Liver (tissue), 3 donors: ENCODE measurements at regions not wholly inside any gene's neighbourhood (a gene's known extent, or its start where the extent isn't known, plus 50 kb on each side); places are given as distances from the start of the nearest gene placed in this dataset.

Source experiments
- CTCF ChIP-seq: fragments of 150-350 bp; IDR thresholded peaks from 2 replicates; pipeline ENCODE4 v1.5.1; 2017; ENCODE audit warnings: improper control_type of control experiment, low read depth, low read length; ENCODE audit not compliant: missing input control
- EGR1 ChIP-seq, 2 donors: IDR thresholded peaks; 2 replicates each; pipeline ENCODE4 v1.6.1; 2016 to 2018; ENCODE audit warnings: antibody characterized with exemption in 2 of 2, low read depth in 2 of 2
- FOXA1 ChIP-seq: IDR thresholded peaks from 2 replicates; pipeline ENCODE4 v1.6.1; 2016; ENCODE audit warnings: antibody characterized with exemption
- MAX ChIP-seq: IDR thresholded peaks from 2 replicates; pipeline ENCODE4 v1.6.1; 2016; ENCODE audit warnings: antibody characterized with exemption
- RAD21 ChIP-seq, 2 donors: IDR thresholded peaks; 2 replicates each; pipeline ENCODE4 v1.6.1; 2016; ENCODE audit warnings: antibody characterized with exemption in 2 of 2, mild to moderate bottlenecking in 2 of 2
- TF ChIP-seq, protein P1 (sequence below): IDR thresholded peaks from 2 replicates; pipeline ENCODE4 v1.6.1; 2016; ENCODE audit warnings: antibody characterized with exemption, mild to moderate bottlenecking
- donor health status: healthy.
- donor health status: healthy.

DNA sequence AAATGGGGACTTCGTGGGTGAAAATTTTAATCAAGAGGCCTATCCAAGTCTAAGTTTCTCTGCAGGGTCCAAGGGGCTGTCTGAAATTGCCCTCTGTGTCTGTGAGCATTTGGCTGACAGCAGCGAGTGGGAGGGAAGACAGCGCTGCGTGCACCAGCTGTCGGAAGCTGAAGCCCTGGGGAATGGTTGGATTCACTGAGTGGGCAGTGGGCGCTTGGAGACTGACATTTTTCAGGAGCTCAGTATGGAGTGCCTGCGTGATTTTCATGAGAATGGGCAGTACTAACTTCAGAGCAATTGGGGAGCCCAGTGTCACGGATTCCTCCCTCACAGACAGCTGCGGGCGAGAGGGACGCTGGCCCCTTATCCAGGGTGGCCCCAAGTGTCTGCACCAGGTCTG, 388.8 kb upstream of the B3GAT1 start:
- TF ChIP-seq CTCF, result no peak
- no peak for TF ChIP-seq RAD21 (IDR thresholded peaks at IDR 0.05)
- no peak for TF ChIP-seq EGR1 (IDR thresholded peaks at IDR 0.05; ENCODE audit: low read depth in 2 of 2)
- no peak for TF ChIP-seq MAX
- TF ChIP-seq FOXA1, result no peak
- TF ChIP-seq, protein P1, sequence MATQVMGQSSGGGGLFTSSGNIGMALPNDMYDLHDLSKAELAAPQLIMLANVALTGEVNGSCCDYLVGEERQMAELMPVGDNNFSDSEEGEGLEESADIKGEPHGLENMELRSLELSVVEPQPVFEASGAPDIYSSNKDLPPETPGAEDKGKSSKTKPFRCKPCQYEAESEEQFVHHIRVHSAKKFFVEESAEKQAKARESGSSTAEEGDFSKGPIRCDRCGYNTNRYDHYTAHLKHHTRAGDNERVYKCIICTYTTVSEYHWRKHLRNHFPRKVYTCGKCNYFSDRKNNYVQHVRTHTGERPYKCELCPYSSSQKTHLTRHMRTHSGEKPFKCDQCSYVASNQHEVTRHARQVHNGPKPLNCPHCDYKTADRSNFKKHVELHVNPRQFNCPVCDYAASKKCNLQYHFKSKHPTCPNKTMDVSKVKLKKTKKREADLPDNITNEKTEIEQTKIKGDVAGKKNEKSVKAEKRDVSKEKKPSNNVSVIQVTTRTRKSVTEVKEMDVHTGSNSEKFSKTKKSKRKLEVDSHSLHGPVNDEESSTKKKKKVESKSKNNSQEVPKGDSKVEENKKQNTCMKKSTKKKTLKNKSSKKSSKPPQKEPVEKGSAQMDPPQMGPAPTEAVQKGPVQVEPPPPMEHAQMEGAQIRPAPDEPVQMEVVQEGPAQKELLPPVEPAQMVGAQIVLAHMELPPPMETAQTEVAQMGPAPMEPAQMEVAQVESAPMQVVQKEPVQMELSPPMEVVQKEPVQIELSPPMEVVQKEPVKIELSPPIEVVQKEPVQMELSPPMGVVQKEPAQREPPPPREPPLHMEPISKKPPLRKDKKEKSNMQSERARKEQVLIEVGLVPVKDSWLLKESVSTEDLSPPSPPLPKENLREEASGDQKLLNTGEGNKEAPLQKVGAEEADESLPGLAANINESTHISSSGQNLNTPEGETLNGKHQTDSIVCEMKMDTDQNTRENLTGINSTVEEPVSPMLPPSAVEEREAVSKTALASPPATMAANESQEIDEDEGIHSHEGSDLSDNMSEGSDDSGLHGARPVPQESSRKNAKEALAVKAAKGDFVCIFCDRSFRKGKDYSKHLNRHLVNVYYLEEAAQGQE, result no peak
